DMS79 treated with DMSO at 0.1 percent for 48 hours (cell line): ENCODE measurements at regions not wholly inside any gene's neighbourhood (a gene's known extent, or its start where the extent isn't known, plus 50 kb on each side); places are given as distances from the start of the nearest gene placed in this dataset.

Experiments
- DNase-seq: peaks from one replicate; lab custom pipeline; 2025; lab: John Stamatoyannopoulos, UW

DNA sequence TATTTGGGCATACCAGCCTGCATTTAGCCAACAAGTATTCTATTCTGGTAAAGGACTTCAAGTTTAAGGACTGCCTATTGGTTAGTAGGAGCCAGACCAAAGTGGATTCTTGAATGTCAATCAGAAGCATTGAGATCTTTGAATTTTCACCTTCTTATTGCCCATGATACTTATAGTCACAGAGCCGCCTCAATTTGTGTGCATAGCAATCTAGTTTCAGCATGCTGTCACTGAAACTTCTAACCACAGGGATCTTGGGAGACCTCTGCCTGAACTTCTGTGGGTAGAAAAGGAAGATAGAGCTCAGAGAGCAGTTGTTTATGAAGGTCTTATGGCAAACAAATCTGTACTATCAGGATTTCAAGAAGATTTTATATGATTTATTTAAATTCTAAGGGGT lies 501.4 kb upstream of the USP24 start:
- no peak for DNase-seq

DNA sequence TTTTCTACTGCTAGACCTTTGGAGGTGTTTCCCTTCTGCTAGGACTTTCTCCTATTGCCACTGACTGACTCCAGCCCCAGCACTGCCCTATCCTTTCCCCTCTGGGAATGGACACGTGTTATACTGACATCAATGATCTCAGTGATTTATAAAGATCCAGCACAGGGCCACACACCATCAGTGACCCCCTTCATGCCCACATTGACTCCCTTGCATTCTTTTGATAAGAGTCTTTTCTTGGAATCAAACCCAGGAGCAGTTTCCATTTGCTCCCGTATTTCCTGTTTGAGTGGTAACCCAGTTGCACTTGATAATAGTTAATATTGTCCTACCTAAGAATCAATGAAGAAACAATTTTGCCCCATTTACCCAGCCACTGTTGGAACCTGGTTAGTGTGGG lies 501.0 kb upstream of the USP24 start:
- no peak for DNase-seq

DNA sequence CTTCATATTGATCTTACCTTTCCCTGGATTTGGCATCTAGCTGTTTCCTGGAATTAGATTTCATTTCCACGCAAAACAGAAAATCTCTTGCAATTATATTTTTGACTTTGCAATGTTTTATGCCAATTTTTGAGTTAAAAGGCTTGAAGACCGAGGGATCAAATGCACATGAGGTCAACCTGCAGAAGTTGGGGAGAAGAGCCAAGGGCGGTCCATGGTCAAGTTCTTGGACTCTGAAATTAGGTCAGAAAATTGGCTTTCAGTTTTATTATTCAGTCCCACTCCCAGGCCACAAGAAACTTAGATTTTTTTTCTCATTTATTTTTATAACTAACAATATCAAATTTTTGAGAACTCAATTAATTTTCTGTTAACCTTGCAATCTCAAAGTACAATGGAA lies 499.1 kb upstream of the USP24 start:
- no peak for DNase-seq

DNA sequence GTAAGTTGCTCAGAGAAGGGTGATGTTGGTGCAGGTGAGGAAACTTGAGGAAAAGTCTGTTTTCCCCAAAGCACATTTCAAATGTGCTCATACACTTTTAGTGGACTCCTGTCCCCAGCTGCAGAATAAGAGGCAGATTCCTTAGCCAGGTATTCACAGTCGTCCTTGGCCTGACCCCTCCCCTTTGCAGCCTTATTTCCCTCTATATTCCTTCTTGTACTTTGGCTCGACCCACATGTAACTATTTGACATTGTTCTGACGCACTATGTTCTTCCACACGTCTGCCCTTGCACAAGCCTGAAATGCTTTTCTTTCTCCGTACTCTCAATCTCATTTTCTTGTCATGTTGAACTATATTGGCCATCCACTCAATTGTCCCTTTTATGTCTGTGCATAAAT lies 498.4 kb upstream of the USP24 start:
- DNase-seq: no peak

DNA sequence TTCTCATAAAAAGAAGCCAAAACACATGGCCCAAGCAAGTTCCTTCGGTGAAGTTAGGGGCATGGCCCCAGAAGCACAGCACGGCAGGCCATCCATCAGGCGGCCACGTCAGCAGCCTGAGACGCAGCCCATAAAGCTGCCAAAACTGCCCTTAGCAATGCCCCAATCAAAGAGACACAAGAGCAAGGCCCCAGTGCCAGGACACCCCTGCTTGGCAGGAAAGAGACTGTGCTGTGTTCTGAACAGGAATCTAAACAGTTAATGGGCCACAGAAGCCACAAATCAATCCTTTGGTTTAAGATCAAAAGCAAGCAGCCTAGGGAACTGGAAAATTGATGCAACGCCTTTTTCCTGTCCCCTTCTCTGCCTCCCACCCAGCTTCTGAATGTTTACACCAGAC lies 497.0 kb upstream of the USP24 start:
- DNase-seq: no peak

DNA sequence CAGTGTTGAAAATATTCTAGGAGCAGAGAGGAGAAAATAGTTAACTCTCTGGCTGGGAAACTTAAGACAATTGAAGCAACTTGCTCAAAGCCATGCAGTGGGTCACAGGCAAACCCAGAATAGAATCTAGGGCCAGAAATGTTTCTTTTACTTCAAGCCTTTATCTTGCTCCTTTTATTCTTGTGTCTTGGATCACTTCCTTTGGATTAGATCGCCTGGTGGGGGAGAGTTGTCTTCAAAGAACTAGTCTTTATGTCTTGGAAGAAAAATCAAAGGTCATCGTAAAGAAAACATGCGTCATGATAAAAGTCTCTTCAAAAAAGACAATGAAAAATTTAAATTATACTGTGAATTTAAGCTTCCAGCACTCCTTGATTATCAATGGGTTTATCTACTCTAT lies 493.6 kb upstream of the USP24 start:
- DNase-seq: no peak

DNA sequence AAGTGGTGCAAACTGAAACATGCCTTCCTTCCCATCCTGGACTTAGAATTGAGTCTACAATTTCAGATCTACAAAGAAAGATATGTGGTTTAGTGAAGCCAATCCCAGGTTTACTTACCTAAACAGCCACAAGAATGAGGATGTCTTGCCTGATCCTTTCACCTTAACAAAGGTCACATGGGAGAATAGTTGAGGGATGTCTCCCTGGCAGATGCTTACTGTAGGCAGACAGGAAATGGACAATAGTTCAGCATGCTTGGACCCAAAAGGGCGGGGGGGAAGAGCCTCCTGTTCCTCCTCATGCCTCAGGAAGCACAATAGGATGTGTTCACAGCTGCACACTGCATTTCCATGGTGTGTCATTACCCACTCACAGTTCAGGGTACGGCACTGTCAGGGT lies 492.7 kb upstream of the USP24 start:
- no peak for DNase-seq

DNA sequence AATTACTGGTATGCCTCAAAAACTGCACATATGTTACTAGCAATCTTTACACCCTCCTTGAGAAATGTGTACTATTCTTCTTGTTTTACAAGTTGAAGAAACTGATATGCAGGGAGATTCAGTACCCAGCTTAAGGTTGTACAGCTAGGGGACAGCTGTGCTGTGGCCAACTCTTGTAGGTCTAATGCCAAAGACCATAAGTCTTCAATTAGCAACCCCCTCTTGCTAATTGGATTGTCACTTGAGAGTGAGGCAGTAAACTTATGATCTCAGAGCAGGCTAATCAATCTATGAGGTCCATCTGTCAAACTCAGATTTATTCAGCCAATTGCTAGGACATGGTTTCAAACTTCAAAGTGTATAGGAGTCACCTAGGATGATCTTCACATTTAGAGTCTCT lies 492.0 kb upstream of the USP24 start:
- DNase-seq: no peak

DNA sequence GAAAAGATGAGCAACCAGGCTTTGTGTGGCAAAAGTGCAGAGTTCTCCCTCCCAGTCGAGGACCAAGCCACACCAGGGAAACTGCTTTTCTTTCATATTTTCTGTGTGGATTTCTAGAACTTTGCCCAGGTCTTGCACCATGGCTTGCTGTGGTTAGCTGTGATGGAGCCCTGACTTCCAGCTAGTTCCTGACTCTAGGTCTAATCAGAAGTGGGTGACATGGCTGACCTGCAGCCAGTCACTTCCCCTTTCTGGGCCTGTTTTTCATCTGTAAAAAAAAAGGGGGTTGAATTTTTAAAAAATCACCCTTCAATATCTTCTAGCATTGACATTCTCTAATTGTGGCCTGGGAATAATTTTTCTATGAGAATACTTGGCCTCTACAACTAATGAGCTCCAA lies 491.2 kb upstream of the USP24 start:
- DNase-seq: no peak

DNA sequence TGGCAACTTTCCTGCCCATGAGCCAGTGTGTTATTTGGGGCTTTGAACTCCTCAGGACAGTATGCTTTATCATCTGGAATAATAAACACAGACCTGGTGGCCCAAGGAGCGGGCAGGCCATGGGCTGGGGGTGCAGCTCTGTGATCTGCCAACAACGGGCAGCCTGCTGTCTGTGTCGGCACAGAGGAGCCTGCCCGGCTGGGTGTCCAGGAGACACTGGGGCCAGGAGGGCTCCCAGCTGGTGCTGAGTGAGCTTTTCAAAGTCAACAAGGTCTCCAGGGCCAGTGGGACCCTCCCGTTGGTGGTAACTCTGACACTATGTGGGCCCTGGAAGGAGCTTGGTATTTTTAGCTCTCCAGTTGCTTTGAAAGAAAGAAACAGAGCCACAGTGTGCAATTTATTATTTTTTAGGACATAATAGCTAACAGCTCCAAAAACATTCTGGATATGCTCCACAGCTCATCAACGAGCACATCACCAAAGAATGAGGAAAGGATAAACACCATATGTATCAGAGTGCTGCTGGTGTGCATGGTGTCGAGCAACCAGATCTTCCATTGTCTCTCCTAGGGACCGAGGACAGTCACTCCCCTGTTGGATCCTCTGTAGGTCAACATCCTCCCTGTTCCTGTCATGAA lies 488.7 kb upstream of the USP24 start:
- DNase-seq: no peak

DNA sequence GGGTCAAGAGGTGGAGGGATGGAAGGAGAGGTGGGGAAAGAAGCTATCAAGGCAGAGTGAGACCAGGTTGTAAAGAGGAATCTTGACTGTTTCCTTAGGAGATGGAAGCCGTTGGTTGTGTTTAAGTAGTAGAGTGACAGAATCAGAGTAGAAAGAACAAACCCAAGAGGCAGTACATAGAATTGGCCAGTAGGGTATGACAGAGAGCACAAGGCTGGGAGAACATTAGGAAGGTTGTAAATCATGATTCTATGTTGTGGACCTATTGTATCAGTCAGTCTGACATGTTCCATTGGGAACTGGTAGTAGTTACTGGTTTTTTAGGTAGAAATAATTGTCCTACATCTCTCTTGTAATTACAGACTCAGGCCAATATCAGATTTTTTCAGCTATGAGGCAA lies 486.9 kb upstream of the USP24 start:
- DNase-seq: no peak

DNA sequence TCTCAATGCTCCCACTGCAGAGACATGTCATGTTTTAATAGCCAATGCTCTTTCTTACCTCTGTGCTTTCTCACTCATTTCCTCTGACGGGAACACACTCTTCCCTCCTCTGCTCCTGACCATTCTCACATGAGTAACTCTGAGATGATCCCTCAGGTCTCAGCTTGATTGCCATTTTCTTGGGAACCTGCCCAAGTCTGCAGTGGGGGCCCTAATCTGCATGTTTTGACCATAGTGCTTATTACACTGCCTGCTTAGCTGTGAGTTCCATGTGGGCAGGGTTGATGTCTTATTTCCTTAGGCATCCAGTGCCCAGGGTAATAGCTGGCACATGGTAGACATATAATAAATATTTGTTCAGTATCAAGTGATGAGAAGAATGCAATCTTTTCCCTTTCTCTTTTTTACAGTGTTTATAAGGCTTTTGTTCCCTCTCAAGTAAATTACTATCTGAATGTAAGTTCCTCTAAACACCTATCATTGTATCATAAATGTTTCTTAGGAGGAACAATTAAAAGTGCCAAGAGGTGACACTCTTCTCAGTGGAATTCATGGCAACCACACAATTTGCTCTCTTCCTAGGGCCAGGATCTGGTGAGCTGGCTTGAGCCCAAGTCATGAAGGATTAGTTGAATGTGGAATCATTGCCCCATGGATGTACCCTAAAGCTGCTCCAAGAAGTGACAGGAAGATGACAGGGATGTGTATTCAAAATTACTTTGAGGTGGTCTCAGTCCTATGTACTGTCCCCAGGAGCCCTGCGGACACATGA lies 485.4 kb upstream of the USP24 start:
- peak; percentile 7 for DNase-seq

DNA sequence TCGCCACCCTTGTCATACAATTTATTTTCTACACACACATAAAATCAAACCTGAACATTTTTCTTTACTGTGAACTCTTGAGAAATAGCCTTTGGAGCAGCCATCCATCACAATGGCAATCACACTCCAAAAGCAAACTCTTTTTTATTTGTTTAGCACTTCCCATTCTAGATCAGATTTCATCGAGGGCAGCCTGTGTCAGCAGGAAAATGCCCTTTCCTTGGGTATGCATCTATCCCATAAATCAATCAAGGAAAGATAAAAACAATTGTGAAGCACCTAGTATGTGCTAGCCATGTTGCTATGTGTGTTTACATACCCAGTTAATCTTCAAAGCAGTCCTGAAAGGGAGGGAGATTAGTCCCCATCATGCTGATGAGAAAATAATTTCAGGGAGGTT lies 484.1 kb upstream of the USP24 start:
- DNase-seq: peak; percentile 71

DNA sequence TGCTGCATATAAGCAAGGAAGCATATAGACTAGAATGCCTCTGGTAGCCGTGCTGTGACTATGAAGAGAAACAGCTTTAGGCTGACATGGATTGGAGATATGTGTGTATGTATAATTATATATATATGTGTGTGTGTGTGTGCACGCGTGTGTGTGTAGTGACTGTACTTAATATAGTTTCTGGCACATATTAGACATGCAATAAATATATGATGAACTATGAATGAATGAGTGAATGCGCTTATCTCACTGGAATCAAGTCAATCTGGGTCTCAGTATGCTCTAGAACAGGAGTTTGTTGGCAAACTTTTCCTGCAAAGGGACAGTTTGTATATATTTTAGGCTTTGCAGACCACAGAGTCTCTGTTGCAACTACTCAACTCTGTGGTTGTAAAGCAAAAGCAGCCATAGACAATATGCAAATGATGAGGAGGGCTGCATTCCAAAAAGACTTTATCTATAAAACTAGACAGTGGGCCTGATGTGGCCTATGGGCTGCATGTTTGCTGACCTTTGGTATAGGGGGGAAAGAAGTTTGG lies 482.9 kb upstream of the USP24 start:
- DNase-seq: no peak

DNA sequence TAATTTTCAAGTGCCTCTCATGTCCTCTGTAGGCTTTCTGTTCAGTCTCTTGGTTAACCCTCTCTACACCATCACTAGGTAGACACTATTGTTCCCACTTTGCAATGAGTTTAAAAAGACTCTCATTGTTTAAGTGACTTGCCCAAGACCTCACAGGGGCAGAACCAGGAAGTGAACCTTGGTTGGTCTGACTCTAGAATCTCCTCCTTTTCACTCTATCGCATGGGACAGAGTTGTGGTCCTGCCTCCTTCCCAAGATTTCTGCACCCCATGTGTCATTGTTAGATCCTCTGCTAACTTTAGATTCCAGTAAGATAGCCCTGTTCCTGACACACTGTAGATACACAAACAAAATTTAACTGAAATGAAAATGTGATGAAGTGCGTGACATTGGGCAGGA lies 481.7 kb upstream of the USP24 start:
- no peak for DNase-seq

DNA sequence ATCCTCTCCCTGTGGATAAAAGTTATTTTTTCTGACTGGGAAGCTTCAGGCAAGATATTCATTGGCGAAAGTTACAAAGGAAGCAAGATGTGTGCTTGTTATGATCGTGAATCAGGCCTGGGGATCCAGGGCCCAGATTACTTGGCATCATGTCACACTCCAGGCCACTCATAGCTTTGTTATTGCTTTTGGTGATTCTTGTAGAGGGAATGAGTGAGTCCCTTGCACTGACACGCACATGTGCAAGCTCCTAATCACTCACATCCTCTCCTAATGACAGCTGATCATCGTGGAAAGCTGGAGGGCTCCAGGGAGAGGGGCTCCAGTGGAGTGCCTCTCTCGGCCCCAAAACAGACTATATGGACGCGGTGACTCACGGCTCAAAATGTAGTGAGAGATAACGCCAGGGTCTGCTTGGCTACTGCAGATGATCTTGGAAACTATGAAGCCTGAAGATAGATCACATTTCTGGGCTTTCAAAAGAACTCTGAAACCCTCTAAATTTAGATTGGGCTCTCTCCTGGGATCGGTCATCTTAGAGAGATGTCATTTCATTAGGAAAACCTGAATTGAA lies 481.1 kb upstream of the USP24 start:
- DNase-seq: peak; percentile 42

DNA sequence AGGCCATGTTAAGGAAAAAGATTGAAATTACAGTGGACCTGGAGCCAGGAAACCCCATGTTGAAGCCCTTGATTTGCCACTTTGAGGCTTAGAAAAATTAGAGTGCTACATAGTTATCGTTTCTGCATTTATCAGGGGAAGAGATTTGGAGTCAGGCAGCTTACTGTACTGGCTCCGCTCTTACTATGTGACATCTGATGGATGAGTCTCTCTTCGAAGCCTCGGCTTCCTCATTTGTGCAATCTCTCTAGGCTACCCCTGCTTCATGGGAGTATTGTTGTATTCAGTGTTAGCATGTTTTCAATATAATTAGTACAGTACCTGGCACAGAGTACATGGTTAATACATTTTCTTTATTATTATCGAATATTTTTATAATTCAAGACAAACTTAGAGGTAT lies 480.4 kb upstream of the USP24 start:
- no peak for DNase-seq

DNA sequence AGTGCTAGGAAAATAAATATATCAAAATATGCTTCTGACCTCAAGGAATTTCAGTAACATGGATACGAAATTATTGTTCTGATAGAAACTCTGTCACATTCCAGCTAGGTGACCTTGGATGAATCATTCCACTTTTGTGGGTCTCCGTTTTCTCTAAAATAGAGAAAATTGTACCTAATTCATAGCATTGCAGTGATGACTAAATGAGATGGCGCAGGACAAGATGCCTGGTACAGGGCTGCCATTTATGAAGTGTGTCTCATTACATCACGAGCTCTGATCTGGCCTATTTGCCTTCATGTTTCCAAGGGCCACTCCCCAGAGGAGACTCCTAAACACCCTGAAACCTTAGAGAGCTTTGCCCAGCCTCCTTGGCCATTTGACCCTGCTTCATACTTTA lies 480.0 kb upstream of the USP24 start:
- DNase-seq: no peak

DNA sequence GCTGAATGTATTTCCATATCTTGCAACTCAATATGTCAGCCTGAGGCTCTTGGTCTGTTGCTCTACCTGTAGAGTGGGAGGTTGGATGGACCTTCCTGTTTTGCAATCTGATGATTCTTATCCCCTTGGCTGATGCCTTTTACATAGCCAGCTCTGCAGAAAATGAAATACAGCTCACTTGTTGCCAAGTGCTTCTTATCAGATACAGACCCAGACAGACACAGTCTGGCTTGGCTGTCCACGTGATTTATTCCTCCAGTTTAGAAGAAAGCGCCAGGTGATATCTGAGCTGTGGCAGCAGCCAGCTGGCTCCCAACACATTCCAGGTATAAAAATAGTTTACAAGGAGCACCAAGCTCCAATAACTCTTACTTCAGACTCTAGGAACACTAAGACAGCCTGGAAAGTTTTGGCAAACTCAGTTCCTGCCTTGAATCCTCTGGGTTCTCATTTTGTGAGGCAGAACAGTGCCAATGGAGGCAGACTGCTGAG lies 479.2 kb upstream of the USP24 start:
- peak; percentile 83 for DNase-seq

DNA sequence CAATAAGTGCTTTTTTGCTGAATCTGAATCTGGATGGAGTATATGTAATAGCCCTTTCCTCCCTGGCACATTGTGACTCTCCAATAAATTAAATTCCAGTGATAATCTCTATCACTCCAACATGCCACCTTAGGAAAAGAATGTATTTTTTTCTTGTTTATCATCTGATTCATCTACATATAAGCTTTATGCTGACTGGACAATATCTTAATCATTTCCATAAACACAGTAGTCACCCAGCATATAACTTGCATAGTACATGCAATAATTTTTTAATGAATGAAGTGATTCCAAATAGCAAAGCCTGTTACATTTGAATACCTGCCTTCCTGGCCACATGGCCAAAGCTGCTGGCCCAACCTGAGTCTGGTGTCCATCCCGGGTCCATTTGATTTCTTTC lies 477.6 kb upstream of the USP24 start:
- DNase-seq: no peak

DNA sequence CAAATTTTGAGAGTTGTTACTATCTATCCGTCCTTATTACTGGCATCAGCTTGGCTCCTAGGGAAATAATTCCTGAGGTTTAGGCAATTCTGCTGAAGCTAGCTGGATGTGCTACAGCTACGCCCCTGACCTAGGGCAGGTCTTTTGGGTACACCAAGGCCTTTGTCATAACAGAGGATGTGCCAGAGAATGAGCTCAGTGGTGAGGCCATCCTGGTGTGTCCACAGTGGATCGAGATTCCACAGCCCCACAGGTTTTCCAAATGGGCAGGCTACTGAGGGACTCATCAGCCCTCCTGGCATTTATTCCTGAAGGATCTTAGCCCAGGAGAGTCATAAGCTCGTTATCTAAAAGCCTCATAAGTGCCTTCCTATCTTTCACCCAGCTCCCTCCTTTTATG lies 475.2 kb upstream of the USP24 start:
- no peak for DNase-seq

DNA sequence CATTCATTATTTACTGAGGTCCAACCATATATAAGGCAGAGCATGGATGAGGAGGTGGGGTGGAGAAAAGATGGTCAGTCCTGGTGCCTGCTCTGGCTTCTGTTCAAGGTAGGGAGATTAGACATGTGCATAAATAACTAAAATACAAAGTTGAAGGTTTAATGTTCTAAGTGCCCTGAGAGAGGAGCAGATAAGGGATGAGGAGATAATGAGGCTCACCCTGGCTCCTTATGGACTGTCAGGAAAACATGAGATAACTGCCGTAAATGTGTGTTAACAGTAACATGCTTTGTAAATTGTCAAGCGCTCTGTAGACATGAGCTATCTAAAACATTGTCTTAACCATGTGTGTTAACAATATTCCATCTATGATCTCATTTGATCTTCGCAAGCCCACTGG lies 474.6 kb upstream of the USP24 start:
- DNase-seq: no peak

DNA sequence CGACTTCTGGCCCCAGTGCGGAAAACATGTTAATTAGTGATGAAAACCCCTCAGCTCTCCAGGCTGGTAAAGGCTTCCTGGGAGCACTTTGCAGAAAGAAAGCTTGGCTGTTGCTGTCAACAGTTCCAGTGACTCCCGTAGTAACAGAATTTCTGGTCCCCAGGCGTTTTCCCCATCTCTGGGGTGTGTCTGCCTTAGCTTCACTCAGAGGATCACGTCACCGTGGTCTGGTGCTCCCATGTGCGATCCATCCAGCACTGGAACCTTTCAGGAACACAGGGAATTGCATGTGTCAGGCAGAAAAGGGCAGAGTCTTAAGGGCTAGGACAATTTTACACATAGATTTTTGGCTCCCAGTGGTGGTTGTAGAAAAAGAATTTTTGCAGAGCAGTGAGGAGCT lies 470.4 kb upstream of the USP24 start:
- DNase-seq: no peak
